ENCODE measurements at regions not wholly inside any gene's neighbourhood (a gene's known extent, or its start where the extent isn't known, plus 50 kb on each side); places are given as distances from the start of the nearest gene placed in this dataset.

- no peak for TF ChIP-seq CTCF (optimal IDR thresholded peaks at IDR 0.05 in 1 of 3, IDR thresholded peaks at IDR 0.05 in 1 of 3, conservative IDR thresholded peaks at IDR 0.05 in 1 of 3; ENCODE audit: extremely low read depth in 1 of 3, insufficient read depth in 2 of 3, low read length in 3 of 3)
- peak; percentile 6 for TF ChIP-seq EZH2 (IDR thresholded peaks at IDR 0.05; ENCODE audit: low read length)
Observed at GRCh38 chr12:132427999-132428935, 61.7 kb upstream of the FBRSL1 start.

Data from keratinocyte (primary cell).